ENCODE measurements at regions not wholly inside any gene's neighbourhood (a gene's known extent, or its start where the extent isn't known, plus 50 kb on each side); places are given as distances from the start of the nearest gene placed in this dataset.

- no peak overlapping the region for H3K4me2 ChIP-seq (ENCODE audit: insufficient read depth in 1 of 2, low read depth in 2 of 2, low read length in 2 of 2)
- H3K14ac ChIP-seq (ENCODE audit: insufficient read length) = no peak overlapping the region
- H2BK20ac ChIP-seq (ENCODE audit: low read length) = no peak overlapping the region
- H4K5ac ChIP-seq (ENCODE audit: insufficient read length, low read depth, low read length) = no peak overlapping the region
- H3K4ac ChIP-seq (replicated peaks; ENCODE audit: insufficient read length, low read depth, low read length) = no peak overlapping the region
- H4K20me1 ChIP-seq (replicated peaks in 1 of 2; ENCODE audit: control insufficient read depth in 1 of 2, insufficient read depth in 2 of 2, low read length in 2 of 2) = no peaks in the 10 kb centered on the region
- no peaks in the 10 kb centered on the region for H3K79me1 ChIP-seq (ENCODE audit: low read depth, low read length)
- no peak overlapping the region for H3K27ac ChIP-seq (ENCODE audit: low read depth, low read length)
- no peak overlapping the region for H2BK12ac ChIP-seq (ENCODE audit: low read depth, low read length)
- H2AFZ ChIP-seq (ENCODE audit: low read length) = no peak overlapping the region
- no peak overlapping the region for H4K91ac ChIP-seq (replicated peaks; ENCODE audit: insufficient read length, low read length)
- H3K4me3 ChIP-seq (ENCODE audit: extremely low read depth in 1 of 4, insufficient read depth in 2 of 4, low read depth in 3 of 4, low read length in 4 of 4) = no peak overlapping the region
- H2BK15ac ChIP-seq (ENCODE audit: low read length) = no peak overlapping the region
- no peaks in the 10 kb centered on the region for H3K36me3 ChIP-seq (ENCODE audit: control insufficient read depth in 2 of 4, insufficient read depth in 4 of 4, low read length in 3 of 4)
- no peak for DNase-seq (ENCODE audit: low read depth in 1 of 2, low spot score in 2 of 2)
- H3K9me3 ChIP-seq (ENCODE audit: insufficient read depth in 2 of 2, low read depth in 1 of 2, low read length in 1 of 2) = peaks cover 0 to under 1% of the 10 kb centered on the region in 2 experiments; a peak in 1 of 4 replicates
- H3K4me1 ChIP-seq (replicated peaks in 1 of 4; ENCODE audit: control insufficient read depth in 3 of 4, insufficient read depth in 4 of 4, low read length in 3 of 4) = no peaks in the 10 kb centered on the region
- no peak overlapping the region for H3K56ac ChIP-seq (replicated peaks; ENCODE audit: insufficient read length, low read depth, low read length)
- no peak overlapping the region for H3K9ac ChIP-seq (replicated peaks in 1 of 4; ENCODE audit: extremely low read depth in 1 of 4, low read depth in 3 of 4, low read length in 3 of 4)
- H2BK5ac ChIP-seq (ENCODE audit: low read depth, low read length) = no peak overlapping the region
- H2AK5ac ChIP-seq (ENCODE audit: low read depth, low read length) = no peak overlapping the region
- ChIA-PET POLR2A (ENCODE audit: partially characterized antibody) (no interaction called here), CTCF (ENCODE audit: partially characterized antibody) (interaction anchor here (1.0 kb wide), 1 partner anchor 57 kb away, joined by 3 read pairs; no protein-coding TSS in a partner anchor)
- no peaks in the 10 kb centered on the region for H3K79me2 ChIP-seq (ENCODE audit: control insufficient read depth in 1 of 2, insufficient read depth in 2 of 2, low read length in 2 of 2)
- H3K23ac ChIP-seq (ENCODE audit: insufficient read length) = no peak overlapping the region
- H2BK120ac ChIP-seq (replicated peaks; ENCODE audit: low read depth, low read length) = no peak overlapping the region
- FAIRE-seq = no peak
- no peak for TF ChIP-seq GABPA (IDR thresholded peaks at IDR 0.05; ENCODE audit: borderline replicate concordance, insufficient read depth, low read length)
- no peak for TF ChIP-seq NANOG (IDR thresholded peaks at IDR 0.05; ENCODE audit: insufficient read depth, low read depth, low read length, poor library complexity, severe bottlenecking)
- TF ChIP-seq BCL11A (IDR thresholded peaks at IDR 0.05; ENCODE audit: low read depth in 2 of 2, low read length in 2 of 2) = no peak
- no peak for TF ChIP-seq JUND (IDR thresholded peaks at IDR 0.05; ENCODE audit: low read length)
- TF ChIP-seq TCF12 (IDR thresholded peaks at IDR 0.05; ENCODE audit: low read depth, low read length) = no peak
- TF ChIP-seq ATF3 (IDR thresholded peaks at IDR 0.05; ENCODE audit: insufficient read depth, low read depth, low read length) = no peak
- TF ChIP-seq E2F6 (IDR thresholded peaks at IDR 0.05) = no peak
- no peak for TF ChIP-seq TAF7 (optimal IDR thresholded peaks at IDR 0.05; ENCODE audit: borderline replicate concordance, low read depth, low read length)
- no peak for TF ChIP-seq TAF1 (IDR thresholded peaks at IDR 0.05; ENCODE audit: low read depth, low read length)
- no peak for TF ChIP-seq KDM1A (IDR thresholded peaks at IDR 0.05; ENCODE audit: borderline replicate concordance, low read length)
- no peak for TF ChIP-seq YY1 (IDR thresholded peaks at IDR 0.05; ENCODE audit: low read depth, low read length)
- H4K8ac ChIP-seq (ENCODE audit: extremely low read depth, insufficient read depth, low read length) = no peak overlapping the region
- no peaks in the 10 kb centered on the region for H3K27me3 ChIP-seq (replicated peaks in 1 of 4; ENCODE audit: control insufficient read depth in 3 of 4, extremely low read depth in 1 of 4, insufficient read depth in 3 of 4, low read length in 3 of 4)
- no peaks in the 10 kb centered on the region for H3K23me2 ChIP-seq (ENCODE audit: low read depth, low read length)
- 84% methylated on average over 3 of the region's 3 CpGs; no CpG with 5 or more reads in 1 of the 2 experiments for WGBS, 2 experiments (ENCODE audit: extremely low coverage in 1 of 2, insufficient coverage in 1 of 2, insufficient read length in 1 of 2, insufficient replicate concordance in 2 of 2, low coverage in 1 of 2, low lambda C conversion rate in 2 of 2, missing lambda C conversion rate in 1 of 2)
- no peak overlapping the region for H3K18ac ChIP-seq (ENCODE audit: extremely low read depth, low read length)
Observed at GRCh38 chr16:73976644-73977043, 320.0 kb upstream of the PSMD7 start.

Data from H1 (cell line).